ENCODE measurements at regions not wholly inside any gene's neighbourhood (a gene's known extent, or its start where the extent isn't known, plus 50 kb on each side); places are given as distances from the start of the nearest gene placed in this dataset.

DNA sequence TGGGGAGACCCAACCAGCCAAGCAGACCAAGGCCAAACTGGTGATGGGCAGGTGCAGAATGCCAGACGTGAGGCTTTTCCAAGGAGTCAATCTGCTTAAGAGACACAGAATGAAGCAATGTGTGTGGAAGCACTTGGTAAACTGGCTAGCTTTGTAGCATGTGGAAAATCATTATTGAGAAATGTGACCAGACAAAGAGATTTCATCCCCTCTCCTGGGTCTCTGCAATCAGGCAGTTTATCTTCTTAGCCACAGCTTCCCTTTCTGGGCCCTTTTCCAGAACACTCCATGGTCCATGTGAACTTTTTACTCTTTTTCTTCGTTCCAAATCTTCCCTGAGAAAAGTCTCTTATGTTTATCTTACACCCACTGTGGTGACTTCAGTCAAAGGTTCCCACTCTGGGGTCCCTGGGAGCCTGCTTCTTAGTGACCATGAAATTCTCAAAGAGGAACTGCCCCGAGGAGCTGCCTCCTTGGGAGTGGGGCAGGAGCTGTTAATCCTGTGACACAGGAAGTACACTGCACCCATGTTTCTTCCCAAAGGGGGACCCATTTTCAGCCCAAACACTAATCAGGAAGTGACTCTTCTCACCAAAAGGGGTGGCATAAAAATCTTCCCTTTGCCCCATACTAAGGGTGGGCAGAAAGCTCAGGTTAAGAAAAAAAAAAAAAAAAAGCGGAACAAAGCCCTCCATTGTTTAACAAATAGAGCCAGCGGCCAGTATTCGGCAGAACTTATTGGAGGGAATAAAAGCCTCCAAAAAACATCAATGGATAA is 346.2 kb upstream of the ASIC2 start:
- in situ Hi-C loops (cut with HindIII; ENCODE audit: low pct_unique_long_range_greater_than_20kb, low sequenced_read_pairs) = no loop called here

DNA sequence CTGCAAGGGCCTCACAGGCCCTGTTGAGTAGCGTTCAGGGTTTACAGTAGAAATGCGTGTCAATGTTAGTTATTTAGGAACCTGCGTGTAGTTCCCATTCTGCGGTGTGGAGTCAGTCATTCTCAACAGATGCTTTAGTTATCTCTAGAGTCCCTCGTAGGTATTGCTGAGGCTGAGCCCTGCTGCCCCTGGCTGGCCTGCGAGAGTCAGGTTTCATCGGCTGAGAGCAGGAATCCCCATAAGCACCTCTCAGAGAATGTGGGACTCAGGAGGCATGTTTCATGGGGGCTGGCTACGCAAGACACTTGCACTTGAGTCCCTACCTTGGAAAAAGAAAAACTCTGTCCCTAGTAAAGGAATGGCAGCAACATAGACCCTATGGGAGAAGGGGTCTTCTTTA is 347.5 kb upstream of the ASIC2 start:
- DNase-seq (ENCODE audit: low read depth, low spot score) = no peak
- in situ Hi-C loops (cut with HindIII; ENCODE audit: low pct_unique_long_range_greater_than_20kb, low sequenced_read_pairs) = no loop called here

More for the DNA sequence above, 346.2 kb upstream of the ASIC2 start:
- no peak for DNase-seq (ENCODE audit: low read depth, low spot score)

DNA sequence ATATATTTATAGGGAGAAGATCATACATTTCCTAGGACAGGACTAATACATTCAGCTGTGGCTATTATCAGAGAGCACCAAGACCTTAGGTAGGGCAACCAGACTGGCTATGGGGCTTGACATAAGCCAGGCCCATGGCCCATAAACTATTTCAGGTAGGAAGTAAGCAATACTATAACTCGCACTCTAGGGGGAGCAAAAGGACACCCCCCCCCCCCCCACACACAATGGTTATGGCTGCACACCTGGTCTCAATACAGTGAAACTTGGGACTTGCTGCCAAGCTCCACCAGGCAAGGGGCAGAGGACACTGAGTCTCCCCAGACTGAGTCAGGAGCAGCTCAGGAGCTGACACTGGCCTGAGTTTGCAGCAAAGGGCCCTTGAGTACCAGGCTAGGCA is 348.9 kb upstream of the ASIC2 start:
- DNase-seq (ENCODE audit: low read depth, low spot score) = no peak
- in situ Hi-C loops (cut with HindIII; ENCODE audit: low pct_unique_long_range_greater_than_20kb, low sequenced_read_pairs) = no loop called here

DNA sequence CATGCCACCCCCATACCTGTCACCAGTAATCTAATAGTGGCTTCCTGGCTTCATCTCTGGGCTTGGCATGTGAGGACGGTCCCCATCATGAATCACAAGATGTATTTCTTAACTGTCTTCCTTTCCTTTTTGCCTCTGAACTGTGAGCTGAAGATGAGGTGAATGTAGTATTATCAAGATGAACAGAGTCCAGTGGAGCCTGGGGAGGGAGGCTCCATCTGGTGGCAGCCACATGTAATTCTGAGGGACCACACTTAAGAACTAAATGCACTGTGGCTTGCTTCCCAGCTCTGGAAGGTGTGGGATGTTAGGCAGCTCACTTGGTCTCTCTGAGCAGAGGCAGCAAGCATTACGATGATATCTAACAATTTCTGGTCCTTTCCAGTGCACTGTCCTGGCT is 354.9 kb upstream of the ASIC2 start:
- peak; percentile 36 for DNase-seq (ENCODE audit: low read depth, low spot score)
- in situ Hi-C loops (cut with HindIII; ENCODE audit: low pct_unique_long_range_greater_than_20kb, low sequenced_read_pairs) = no loop called here

DNA sequence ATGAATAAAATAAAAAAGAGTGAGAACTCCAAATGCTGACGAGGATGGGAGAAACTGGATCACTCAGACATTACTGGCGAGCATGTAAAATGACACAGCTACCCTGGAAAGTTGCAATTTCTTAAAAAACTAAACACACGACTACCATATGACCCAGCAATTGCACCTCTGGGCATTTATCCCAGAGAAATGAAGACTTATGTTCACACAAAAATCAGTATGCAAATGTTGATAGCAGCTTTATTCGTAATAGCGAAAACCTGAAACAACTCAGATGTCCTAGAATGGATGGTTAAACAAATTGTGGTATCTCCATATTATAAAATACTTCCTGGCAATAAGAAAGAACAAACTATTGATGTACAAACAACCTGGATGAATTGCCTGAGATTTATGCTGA is 357.2 kb upstream of the ASIC2 start:
- in situ Hi-C loops (cut with HindIII; ENCODE audit: low pct_unique_long_range_greater_than_20kb, low sequenced_read_pairs) = no loop called here
- no peak for DNase-seq (ENCODE audit: low read depth, low spot score)

DNA sequence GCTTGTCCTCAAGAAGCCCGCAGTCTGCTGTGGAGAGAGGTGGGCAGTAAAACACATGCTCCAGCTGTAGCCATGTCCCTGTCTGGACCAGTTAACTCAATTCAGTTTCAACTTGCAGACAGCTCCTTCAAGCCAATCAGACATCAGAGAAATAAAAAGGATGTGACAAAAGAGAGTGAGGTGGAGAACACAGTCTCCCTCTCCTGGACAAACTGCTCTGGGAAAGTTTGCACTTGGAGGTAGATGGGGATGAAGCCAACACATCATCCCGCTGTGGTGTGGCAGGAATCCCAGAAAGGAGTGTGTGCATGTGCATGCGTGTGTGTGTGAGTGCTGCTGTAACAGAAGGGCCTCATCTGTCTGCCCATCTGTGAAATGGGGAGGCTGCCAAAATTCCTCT is 358.6 kb upstream of the ASIC2 start:
- in situ Hi-C loops (cut with HindIII; ENCODE audit: low pct_unique_long_range_greater_than_20kb, low sequenced_read_pairs) = no loop called here
- peak; percentile 17 for DNase-seq (ENCODE audit: low read depth, low spot score)

DNA sequence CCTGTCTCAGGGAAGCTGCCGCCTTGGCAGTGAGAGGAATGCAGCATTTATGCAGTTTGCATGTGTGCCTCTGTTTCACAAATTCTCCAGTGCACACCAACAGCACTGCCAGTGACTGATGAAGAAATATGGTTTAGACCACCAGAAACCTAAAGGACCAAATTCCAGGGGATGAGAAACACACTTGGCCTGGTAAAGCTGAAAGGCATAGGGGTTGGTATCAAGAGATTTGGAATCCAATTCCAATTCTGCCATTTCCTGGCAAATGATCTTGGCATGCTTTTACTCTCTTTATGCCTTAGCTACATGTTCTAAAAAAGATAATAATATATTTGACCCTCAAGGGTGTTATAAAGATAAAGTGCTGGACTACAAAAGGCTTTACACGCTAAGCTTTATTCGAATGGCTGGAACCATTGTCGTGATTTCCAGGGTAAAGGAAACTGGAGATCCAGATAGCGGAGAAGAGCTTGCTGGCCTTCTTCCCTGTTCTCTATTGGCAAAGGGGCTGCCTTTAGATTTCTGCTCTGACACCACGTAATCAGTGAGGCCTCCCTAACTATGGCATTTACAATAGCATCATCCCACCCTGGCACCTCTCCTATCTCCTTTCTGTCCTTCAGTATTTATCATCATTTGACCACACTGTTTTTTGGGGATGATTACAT is 359.8 kb upstream of the ASIC2 start:
- no peak for DNase-seq (ENCODE audit: low read depth, low spot score)
- in situ Hi-C loops (cut with HindIII; ENCODE audit: low pct_unique_long_range_greater_than_20kb, low sequenced_read_pairs) = no loop called here

DNA sequence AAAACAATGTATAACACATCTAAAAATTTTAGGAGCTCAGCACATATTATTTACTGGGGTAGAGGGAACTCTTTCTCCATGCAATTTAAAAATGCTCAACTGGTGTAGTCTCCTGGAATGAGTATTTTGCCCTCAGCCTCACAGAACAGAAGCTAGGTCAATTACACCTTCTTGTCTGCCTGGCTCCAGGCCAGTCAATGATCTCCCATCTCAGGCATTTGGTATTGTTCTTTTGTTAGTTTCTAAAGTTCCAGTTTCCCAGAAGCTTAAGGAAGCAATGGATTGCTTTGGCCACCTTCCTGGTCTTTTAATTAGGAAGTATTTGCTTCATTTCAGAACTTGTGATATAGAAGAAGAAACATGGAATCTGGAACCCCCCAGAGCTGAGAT is 360.3 kb upstream of the ASIC2 start:
- DNase-seq (ENCODE audit: low read depth, low spot score) = no peak
- in situ Hi-C loops (cut with HindIII; ENCODE audit: low pct_unique_long_range_greater_than_20kb, low sequenced_read_pairs) = no loop called here

DNA sequence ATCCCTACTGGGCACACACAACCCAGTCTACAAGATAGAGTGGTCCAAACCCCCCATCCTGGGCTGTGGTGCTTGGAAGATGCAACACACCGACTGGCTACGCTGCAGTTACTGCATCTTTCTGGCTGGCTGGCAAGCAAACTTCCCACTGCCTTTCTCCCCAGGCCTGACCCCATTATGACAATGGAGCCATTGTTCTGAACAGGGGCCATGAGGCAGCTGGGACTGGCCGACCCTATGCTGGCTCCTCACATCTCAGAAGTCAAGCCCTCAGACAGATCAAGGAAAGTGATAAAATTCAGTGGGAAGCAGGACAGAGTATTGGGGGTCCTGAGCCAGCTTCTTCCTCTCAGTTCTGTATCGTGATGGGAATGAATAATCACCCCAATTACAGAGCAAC is 364.1 kb upstream of the ASIC2 start:
- DNase-seq (ENCODE audit: low read depth, low spot score) = no peak
- in situ Hi-C loops (cut with HindIII; ENCODE audit: low pct_unique_long_range_greater_than_20kb, low sequenced_read_pairs) = no loop called here

DNA sequence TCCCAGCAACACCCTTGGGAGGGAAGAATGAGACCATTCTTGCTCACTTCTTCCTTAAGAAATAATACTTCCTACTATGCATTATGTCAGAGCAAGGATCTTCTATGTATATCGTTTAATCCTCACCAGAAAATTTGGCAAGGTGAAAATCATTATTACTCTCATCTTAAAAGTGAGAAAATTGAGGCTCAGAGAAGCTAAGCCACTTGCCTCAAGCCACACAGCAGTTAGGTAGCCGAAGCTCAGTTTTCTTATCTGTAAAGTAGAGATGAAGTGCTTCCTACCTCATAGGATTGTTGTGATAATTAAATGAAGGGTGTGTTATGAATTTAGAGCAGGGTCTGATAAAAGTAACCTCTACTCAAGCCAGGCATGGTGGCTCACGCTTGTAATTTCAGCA is 368.9 kb upstream of the ASIC2 start:
- in situ Hi-C loops (cut with HindIII; ENCODE audit: low pct_unique_long_range_greater_than_20kb, low sequenced_read_pairs) = no loop called here
- no peak for DNase-seq (ENCODE audit: low read depth, low spot score)

DNA sequence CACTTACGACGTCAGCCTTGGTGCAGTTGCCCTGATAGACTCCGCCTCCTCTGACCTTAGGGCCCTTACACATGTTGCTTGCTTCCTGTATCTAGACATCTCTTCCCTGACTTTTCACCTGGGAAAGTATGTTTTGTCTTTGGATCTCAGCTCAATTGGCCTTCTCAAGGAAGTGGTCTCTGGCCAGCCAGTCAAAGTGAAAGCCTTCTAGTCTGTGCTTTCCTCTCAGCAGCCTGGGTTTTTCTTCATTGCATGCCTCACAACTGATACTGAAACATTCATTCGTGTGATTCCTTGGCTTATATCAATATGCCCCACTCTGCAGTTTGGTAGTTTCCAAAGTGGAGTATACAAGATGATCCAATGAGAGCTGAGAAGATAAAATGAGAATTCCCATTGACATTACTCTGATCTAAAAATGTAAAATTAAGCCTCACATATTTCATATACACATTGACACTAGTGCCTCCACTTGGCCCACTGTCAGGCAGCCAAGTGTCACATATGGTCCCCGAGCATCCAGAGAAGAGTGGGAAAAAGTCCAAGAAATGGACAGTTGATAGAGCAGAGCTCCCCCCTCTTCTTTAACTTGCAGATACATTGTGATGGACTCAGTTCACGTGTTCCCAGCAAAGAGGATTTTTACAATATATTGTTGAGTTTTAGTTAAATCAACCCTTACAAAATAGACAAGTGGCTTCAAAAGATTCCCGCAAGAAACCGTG is 371.2 kb upstream of the ASIC2 start:
- in situ Hi-C loops (cut with HindIII; ENCODE audit: low pct_unique_long_range_greater_than_20kb, low sequenced_read_pairs) = no loop called here
- DNase-seq (ENCODE audit: low read depth, low spot score) = no peak

DNA sequence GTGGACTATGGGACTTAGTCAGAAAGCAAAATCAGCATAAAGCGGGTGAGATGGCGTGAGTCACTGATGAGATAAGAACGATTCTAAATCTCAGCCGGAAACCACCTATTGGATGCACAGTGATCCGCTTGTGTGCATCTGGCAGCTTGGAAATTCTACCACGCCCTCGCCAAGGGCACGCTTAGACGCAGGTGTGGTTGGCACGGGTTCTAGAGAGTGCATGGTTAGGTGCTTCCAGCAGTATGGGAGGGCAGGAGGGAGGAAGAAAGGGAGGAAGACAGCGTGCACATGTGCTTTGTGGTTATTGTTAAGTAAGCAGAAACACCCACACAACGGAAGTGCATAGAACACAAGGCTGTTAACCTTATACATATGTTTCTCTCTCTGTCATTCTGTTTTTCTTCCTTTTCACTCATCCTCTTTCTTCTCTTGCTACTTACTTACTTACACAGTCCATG is 374.0 kb upstream of the ASIC2 start:
- in situ Hi-C loops (cut with HindIII; ENCODE audit: low pct_unique_long_range_greater_than_20kb, low sequenced_read_pairs) = no loop called here
- DNase-seq (ENCODE audit: low read depth, low spot score) = no peak

DNA sequence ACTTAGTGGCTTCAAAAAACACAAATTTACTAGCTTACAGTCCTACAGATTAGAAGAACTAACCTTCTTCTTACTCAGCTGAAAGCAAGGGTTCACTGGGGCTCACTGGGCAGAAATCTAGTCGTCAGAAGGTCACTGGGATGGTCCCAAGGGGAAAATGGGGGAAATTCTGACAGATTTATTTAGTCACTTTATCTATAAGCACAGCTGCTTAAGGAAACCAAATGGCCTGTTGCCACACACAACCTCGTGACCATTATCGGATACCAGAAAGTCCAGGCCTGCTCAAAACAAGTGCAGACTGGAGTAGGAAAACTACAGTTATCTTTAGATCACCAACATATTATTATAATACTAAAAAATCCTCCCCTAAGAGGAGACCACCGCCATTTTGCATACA is 374.6 kb upstream of the ASIC2 start:
- no peak for DNase-seq (ENCODE audit: low read depth, low spot score)
- in situ Hi-C loops (cut with HindIII; ENCODE audit: low pct_unique_long_range_greater_than_20kb, low sequenced_read_pairs) = no loop called here

DNA sequence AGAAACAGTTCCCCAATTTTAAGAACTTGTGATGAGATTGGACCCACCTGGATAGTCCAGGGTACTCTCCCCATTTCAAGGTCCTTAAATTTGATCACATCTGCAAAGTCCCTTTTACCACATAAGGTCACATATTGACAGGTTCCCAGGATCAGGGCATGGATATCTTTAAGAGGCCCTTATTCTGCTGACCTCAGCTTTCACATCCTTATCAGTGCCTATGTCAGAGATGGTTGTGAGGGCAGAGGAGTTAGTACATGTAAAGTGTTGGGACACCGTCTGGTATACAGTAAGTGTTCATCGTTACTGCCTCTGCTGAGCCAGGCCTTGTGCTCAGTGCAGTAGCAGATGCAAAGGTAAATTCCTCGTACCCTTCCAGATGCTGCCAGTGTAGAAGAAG is 375.4 kb upstream of the ASIC2 start:
- in situ Hi-C loops (cut with HindIII; ENCODE audit: low pct_unique_long_range_greater_than_20kb, low sequenced_read_pairs) = no loop called here
- DNase-seq (ENCODE audit: low read depth, low spot score) = no peak

DNA sequence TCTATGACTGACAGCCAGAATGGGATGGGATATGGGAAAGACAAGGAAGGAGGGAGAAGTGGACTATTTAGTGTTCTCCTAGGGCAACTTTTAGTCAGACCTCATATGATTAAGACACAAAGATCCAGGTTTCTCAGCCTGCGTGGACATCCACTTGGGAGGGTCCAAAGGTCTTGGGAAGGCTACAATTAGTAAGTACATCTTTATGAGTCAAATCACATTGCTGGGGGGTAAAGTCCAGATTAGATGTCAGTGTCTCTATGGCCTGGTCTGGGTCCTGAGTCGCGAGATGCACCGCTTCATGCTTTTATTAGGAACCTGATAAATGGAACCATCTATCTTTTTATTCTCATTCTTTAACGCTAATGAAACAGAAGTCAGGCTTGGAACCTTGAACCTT is 378.4 kb upstream of the ASIC2 start:
- DNase-seq (ENCODE audit: low read depth, low spot score) = no peak
- in situ Hi-C loops (cut with HindIII; ENCODE audit: low pct_unique_long_range_greater_than_20kb, low sequenced_read_pairs) = no loop called here

DNA sequence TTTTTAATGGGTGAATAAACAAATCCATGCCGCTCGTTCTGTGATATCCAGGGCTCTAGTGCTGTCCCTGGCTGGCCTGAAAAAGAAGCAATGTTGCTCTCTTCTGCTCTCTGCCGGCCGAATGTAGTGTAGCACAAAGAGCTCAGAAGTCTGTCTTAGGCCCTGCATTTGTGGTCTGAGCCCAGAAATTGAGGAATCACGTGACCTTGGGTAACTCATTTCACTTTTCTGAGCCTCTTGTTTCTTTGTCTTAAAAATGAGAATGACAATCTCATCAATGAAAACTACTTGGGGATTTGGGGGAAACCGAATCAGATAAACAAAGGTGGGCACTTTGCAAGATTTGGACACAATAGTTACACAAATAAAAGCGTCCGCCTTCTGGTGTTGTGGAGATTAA is 381.6 kb upstream of the ASIC2 start:
- in situ Hi-C loops (cut with HindIII; ENCODE audit: low pct_unique_long_range_greater_than_20kb, low sequenced_read_pairs) = no loop called here
- DNase-seq (ENCODE audit: low read depth, low spot score) = peak; percentile 78

DNA sequence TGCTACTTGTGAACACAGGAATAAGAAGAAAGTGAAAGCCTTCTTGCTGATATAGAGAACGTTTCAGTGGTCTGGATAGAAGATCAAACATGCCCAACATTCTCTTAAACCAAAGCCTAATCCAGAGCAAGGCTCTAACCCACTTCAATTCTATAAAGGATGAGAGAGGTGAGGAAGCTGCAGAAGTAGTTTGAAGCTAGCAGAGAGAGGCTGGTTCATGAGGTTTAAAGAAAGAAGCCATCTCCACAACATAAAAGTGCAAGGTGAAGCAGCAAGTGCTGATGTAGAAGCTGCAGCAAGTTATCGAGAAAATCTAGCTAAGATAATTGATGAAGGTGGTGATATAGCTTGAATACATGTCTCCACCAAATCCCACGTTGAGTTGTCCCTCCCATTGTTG is 383.3 kb upstream of the ASIC2 start:
- in situ Hi-C loops (cut with HindIII; ENCODE audit: low pct_unique_long_range_greater_than_20kb, low sequenced_read_pairs) = no loop called here
- no peak for DNase-seq (ENCODE audit: low read depth, low spot score)

DNA sequence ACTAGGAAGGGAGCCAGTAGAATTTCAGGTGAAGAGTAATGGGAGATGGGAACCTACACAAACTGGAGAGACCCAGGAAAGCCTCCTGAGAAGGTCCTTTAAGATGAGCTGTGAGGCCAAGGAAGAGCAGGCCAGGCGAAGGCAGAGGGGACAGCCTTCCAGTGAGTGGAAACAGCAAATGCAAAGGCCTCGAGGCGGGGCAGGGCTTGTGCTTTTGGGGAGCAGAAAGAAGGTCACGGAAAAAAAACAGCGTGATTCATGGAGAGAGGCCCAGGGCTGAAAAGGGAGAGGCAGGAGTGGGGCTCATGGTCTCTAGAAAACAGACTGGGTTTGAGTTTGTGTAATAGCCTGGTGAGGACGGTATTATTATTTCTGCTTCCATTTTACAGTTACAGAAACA is 386.5 kb upstream of the ASIC2 start:
- in situ Hi-C loops (cut with HindIII; ENCODE audit: low pct_unique_long_range_greater_than_20kb, low sequenced_read_pairs) = no loop called here

DNA sequence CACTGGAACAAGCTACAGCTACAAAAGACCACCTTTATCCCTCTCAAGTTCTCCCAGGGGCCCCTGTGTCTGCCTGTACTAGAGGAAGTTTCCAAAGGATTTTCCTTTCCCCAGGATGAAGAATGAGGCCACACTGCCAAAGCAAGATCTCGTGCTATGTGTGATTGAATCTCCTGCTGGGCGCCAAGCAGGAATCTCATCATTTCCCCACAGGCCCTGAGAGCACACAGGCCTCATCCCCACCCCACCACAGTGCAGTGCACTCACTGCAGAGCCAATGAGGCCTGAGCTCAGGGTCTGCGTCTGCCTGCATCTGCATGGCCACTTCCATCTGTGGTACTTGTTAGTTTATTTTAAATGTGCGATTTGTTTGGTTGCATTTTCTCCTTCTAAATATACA is 387.4 kb upstream of the ASIC2 start:
- in situ Hi-C loops (cut with HindIII; ENCODE audit: low pct_unique_long_range_greater_than_20kb, low sequenced_read_pairs) = no loop called here

More for the DNA sequence above, 386.5 kb upstream of the ASIC2 start:
- DNase-seq (ENCODE audit: low read depth, low spot score) = no peak

More for the DNA sequence above, 387.4 kb upstream of the ASIC2 start:
- no peak for DNase-seq (ENCODE audit: low read depth, low spot score)
